Coronary artery (tissue), 2 donors: ENCODE measurements at regions not wholly inside any gene's neighbourhood (a gene's known extent, or its start where the extent isn't known, plus 50 kb on each side); places are given as distances from the start of the nearest gene placed in this dataset.

Experiments
- DNase-seq: peaks from one replicate; pipeline ENCODE4 v3.0.0-alpha.2; 2017; ENCODE audit warnings: low spot score
- H3K27ac ChIP-seq, 2 donors: fragments of 200-600 bp; sonication (generic); one replicate each; pipeline ENCODE4 v1.5.1; 2016 to 2019
- H3K4me3 ChIP-seq: fragments of 200-600 bp; sonication (generic); 2 replicates; pipeline ENCODE4 v1.5.1; 2016; ENCODE audit warnings: mild to moderate bottlenecking, moderate library complexity
- CTCF ChIP-seq: fragments of 200-600 bp; sonication (generic); IDR thresholded peaks from one replicate; pipeline ENCODE4 v1.5.1; 2019; ENCODE audit warnings: antibody characterized with exemption

GRCh38 chr10:9621216-9621615 is 1396.5 kb upstream of the CELF2 start:
- Histone ChIP-seq H3K27ac (no peak overlapping the region), H3K4me3 (no peak overlapping the region)
- no peak for TF ChIP-seq CTCF
- no peak for DNase-seq

- no peak for DNase-seq
- H3K27ac ChIP-seq: no peak overlapping the region
- no peak overlapping the region for H3K4me3 ChIP-seq
- no peak for TF ChIP-seq CTCF
Observed at GRCh38 chr10:9625304-9625703, 1392.4 kb upstream of the CELF2 start.

GRCh38 chr10:9634466-9634865 is 1383.2 kb upstream of the CELF2 start:
- TF ChIP-seq CTCF: no peak
- Histone ChIP-seq H3K4me3 (no peak overlapping the region), H3K27ac (no peak overlapping the region)
- DNase-seq: no peak

- H3K27ac ChIP-seq: no peak overlapping the region
- TF ChIP-seq CTCF: no peak
- DNase-seq: no peak
- no peak overlapping the region for H3K4me3 ChIP-seq
Observed at GRCh38 chr10:9635691-9636090, 1382.0 kb upstream of the CELF2 start.

- Histone ChIP-seq H3K27ac (no peak overlapping the region), H3K4me3 (no peak overlapping the region)
- no peak for TF ChIP-seq CTCF
- DNase-seq: no peak
Observed at GRCh38 chr10:9636216-9636615, 1381.5 kb upstream of the CELF2 start.

GRCh38 chr10:9643782-9644181 is 1373.9 kb upstream of the CELF2 start:
- DNase-seq: no peak
- TF ChIP-seq CTCF: no peak
- H3K27ac ChIP-seq: no peak overlapping the region
- H3K4me3 ChIP-seq: no peak overlapping the region

- no peak for DNase-seq
- H3K4me3 ChIP-seq: no peak overlapping the region
- H3K27ac ChIP-seq: no peak overlapping the region
- TF ChIP-seq CTCF: no peak
Observed at GRCh38 chr10:9645404-9645803, 1372.3 kb upstream of the CELF2 start.
